HG03342 (cell line): ENCODE measurements at regions not wholly inside any gene's neighbourhood (a gene's known extent, or its start where the extent isn't known, plus 50 kb on each side); places are given as distances from the start of the nearest gene placed in this dataset.
"Not testable (repeated sequence)": the region's sequence is repeated elsewhere in the genome, so short reads cannot be mapped to it uniquely, and the experiment has no call there.

Source experiments
- ATAC-seq: cut with Tn5 transposase; IDR thresholded peaks from one replicate; pipeline ENCODE4 v1.9.1; 2021; ENCODE audit warnings: mild to moderate bottlenecking, moderate library complexity; ENCODE audit not compliant: unreplicated experiment

- ATAC-seq: no peak
These were observed 719.4 kb downstream of the RERGL start for GRCh38 chr12:17370621-17371020.

- no peak for ATAC-seq
These were observed 720.4 kb downstream of the RERGL start for GRCh38 chr12:17369556-17369955.

GRCh38 chr12:17361224-17361623 is 728.8 kb downstream of the RERGL start:
- no peak for ATAC-seq

- ATAC-seq: no peak
These were observed 731.2 kb downstream of the RERGL start for GRCh38 chr12:17358835-17359234.

GRCh38 chr12:17357396-17357795 is 732.6 kb downstream of the RERGL start:
- no peak for ATAC-seq

- no peak for ATAC-seq
These were observed 737.8 kb downstream of the RERGL start for GRCh38 chr12:17352164-17352563.

GRCh38 chr12:17348311-17348710 is 741.7 kb downstream of the RERGL start:
- no peak for ATAC-seq

- no peak for ATAC-seq
These were observed 738.7 kb upstream of the LMO3 start for GRCh38 chr12:17344649-17345048.

GRCh38 chr12:17342381-17342961 is 736.5 kb upstream of the LMO3 start:
- no peak for ATAC-seq

- ATAC-seq: no peak
These were observed 729.5 kb upstream of the LMO3 start for GRCh38 chr12:17335487-17335886.

- no peak for ATAC-seq
These were observed 728.8 kb upstream of the LMO3 start for GRCh38 chr12:17334784-17335183.

GRCh38 chr12:17333287-17333686 is 727.3 kb upstream of the LMO3 start:
- ATAC-seq: no peak

- ATAC-seq: no peak
These were observed 720.7 kb upstream of the LMO3 start for GRCh38 chr12:17326649-17327048.

- no peak for ATAC-seq
These were observed 716.1 kb upstream of the LMO3 start for GRCh38 chr12:17322090-17322489.

GRCh38 chr12:17304503-17305347 is 698.8 kb upstream of the LMO3 start:
- no peak for ATAC-seq

- ATAC-seq: no peak
These were observed 696.0 kb upstream of the LMO3 start for GRCh38 chr12:17302001-17302400.

GRCh38 chr12:17301544-17301943 is 695.6 kb upstream of the LMO3 start:
- ATAC-seq: no peak

- no peak for ATAC-seq
These were observed 690.9 kb upstream of the LMO3 start for GRCh38 chr12:17296882-17297281.

GRCh38 chr12:17286874-17287273 is 680.9 kb upstream of the LMO3 start:
- ATAC-seq: no peak

GRCh38 chr12:17284873-17285272 is 678.9 kb upstream of the LMO3 start:
- no peak for ATAC-seq

- ATAC-seq: no peak
These were observed 677.6 kb upstream of the LMO3 start for GRCh38 chr12:17283563-17283962.

GRCh38 chr12:17282169-17282568 is 676.2 kb upstream of the LMO3 start:
- not testable (repeated sequence) for ATAC-seq

GRCh38 chr12:17278946-17279345 is 673.0 kb upstream of the LMO3 start:
- ATAC-seq: no peak
